ENCODE measurements at regions not wholly inside any gene's neighbourhood (a gene's known extent, or its start where the extent isn't known, plus 50 kb on each side); places are given as distances from the start of the nearest gene placed in this dataset.

DNA sequence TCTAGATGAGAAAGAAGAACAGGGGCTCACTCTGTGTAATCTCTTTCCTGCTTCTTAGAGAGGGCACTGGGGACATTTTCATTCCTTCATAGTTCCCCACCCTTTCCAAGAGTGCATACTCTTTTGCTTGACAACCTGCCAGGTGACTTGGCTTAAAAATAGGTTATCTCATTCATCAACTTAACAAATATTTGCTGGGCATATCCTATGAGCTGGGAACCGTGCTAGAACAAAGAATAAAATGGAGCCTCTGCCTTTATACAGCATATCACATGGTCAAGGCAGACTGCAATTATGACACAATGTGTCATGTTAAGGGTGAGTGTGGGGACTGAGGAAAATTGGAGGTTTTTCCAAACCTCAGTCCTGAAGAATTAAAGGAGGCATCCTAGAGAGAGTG, 209.8 kb upstream of the FOXA2 start:
- no peak overlapping the region for H3K27ac ChIP-seq
- TF ChIP-seq, protein P1, sequence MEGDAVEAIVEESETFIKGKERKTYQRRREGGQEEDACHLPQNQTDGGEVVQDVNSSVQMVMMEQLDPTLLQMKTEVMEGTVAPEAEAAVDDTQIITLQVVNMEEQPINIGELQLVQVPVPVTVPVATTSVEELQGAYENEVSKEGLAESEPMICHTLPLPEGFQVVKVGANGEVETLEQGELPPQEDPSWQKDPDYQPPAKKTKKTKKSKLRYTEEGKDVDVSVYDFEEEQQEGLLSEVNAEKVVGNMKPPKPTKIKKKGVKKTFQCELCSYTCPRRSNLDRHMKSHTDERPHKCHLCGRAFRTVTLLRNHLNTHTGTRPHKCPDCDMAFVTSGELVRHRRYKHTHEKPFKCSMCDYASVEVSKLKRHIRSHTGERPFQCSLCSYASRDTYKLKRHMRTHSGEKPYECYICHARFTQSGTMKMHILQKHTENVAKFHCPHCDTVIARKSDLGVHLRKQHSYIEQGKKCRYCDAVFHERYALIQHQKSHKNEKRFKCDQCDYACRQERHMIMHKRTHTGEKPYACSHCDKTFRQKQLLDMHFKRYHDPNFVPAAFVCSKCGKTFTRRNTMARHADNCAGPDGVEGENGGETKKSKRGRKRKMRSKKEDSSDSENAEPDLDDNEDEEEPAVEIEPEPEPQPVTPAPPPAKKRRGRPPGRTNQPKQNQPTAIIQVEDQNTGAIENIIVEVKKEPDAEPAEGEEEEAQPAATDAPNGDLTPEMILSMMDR (IDR thresholded peaks at IDR 0.05), result no peak
- no peak for TF ChIP-seq ZFX (IDR thresholded peaks at IDR 0.05; ENCODE audit: borderline replicate concordance)

DNA sequence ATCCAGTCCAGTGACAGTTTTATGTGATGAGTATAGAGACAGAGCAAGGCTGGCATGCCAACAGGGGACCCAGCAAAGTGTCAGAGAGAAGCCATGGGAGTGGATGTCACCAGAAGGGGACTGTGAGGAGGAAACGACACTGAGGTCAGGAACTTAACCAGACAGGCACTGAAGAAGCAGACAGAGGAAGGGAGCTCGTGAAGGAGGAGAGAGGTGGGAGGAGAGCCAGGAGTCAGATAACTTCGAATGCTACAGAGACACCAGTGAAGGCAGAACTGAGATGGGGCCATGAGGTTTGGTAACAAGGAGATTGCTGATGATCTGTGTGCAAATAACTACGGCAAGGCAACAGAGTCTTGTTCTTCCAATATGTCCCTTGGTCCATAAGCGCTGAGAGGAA, 211.1 kb upstream of the FOXA2 start:
- H3K27ac ChIP-seq, result no peak overlapping the region
- TF ChIP-seq ZFX (IDR thresholded peaks at IDR 0.05; ENCODE audit: borderline replicate concordance), result no peak
- TF ChIP-seq, protein P1 (IDR thresholded peaks at IDR 0.05), result no peak

DNA sequence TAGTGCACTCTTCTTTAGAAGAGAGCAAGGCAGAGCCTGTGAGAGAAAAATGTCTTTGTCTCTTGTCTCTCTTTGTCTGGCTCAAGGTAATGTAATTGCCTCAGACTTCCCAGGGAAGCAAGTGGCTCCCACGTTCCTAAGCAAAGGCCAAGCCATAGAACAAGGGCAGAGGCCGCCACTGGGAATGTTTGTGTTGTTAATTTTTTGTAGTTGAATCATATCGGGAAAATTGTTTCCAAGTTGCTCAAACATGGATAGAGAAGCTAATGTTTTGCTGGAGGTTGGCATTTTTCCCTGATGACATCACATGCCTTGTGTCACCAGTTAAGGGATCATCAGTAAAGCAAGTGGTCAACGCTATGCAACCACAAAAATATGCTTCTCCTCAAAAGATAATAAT, 211.5 kb upstream of the FOXA2 start:
- TF ChIP-seq, protein P1 (IDR thresholded peaks at IDR 0.05), result no peak
- no peak for TF ChIP-seq ZFX (IDR thresholded peaks at IDR 0.05; ENCODE audit: borderline replicate concordance)
- H3K27ac ChIP-seq, result no peak overlapping the region

DNA sequence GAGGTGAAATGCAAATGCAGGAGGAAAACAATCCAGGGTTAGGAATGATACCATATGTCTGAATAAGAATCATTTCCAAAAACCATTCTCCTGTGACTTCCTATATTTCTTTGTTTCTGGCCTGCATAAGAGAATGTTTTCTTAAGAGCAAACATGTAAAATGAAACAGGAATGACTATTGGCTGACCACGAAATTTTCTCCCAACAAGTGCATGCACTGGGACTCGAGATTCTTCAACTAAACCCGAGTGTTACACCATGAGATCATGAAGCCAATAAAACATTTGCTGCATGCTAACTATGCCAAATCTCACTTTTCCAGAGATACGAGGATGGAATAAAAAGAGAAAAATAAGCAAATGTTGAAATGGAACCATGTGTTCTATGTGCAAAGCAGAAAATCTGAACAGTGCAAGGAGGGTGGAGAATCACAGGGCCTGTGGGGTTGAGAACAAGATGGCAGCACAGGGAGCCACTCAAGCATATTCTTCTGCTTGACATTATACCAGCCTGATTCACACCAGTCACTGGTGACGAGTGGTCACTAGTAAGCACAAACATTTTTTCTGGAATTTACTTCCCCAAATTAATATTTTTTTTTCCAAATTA, 212.2 kb upstream of the FOXA2 start:
- H3K27ac ChIP-seq, result no peak overlapping the region
- TF ChIP-seq, protein P1 (IDR thresholded peaks at IDR 0.05), result no peak
- no peak for TF ChIP-seq ZFX (IDR thresholded peaks at IDR 0.05; ENCODE audit: borderline replicate concordance)

DNA sequence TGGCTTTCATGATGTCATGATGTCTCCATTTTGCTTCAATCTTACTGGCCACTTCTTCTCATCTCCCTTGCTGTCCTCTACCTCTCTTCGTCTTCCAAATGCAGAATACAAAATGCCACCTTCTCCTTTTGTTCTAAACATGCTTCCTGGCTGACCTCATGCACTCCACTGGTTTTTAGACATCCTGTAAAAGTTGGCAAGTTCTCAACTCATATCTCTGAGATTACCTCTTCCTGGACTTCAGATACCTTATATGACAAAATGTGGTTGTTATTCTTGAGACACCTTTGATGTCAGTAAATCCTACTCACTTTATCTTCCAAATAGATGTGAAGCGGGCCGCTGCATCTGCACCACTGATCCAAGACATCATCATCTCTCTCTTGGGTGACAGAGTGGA, 212.7 kb upstream of the FOXA2 start:
- H3K27ac ChIP-seq, result no peak overlapping the region
- TF ChIP-seq, protein P1 (IDR thresholded peaks at IDR 0.05), result no peak
- TF ChIP-seq ZFX (IDR thresholded peaks at IDR 0.05; ENCODE audit: borderline replicate concordance), result no peak

DNA sequence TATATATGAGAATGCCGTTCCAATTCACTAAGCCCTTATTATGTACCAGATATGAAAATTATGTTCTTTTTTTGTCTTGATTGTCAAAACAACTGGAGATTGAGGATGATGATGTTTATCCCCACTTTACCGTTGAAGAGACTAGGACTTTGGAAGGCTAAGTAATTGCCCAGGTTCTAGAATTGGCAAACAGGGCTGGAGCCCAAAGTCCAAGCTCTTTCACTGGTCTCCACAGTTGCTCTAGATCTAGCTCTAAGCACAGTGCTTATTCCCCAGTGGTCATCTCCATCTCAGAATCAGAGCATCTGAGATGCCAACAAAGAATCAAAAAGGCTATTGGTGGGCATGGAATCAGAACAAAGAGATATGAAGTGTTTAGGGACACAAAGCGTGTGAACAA, 215.3 kb upstream of the FOXA2 start:
- TF ChIP-seq, protein P1 (IDR thresholded peaks at IDR 0.05), result no peak
- TF ChIP-seq ZFX (IDR thresholded peaks at IDR 0.05; ENCODE audit: borderline replicate concordance), result no peak
- no peak overlapping the region for H3K27ac ChIP-seq

DNA sequence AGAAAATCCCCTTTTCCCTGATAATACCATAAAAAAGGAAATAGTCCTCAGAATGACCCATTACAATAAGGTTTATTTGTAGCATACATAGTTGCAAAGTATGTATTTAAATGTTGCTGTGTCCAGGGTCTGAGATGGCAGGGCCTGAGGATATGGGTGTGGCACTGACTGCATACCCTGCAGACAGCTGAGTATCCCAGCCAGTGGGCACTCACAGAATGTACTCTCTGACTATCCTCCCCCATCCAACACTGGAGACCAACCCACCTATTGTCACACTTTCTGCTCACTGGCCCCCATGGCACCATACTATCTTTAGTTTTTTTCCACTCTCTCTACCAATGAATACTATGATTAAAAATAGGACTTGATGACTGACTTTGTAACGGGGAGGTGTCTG, 215.8 kb upstream of the FOXA2 start:
- no peak overlapping the region for H3K27ac ChIP-seq
- TF ChIP-seq, protein P1 (IDR thresholded peaks at IDR 0.05), result no peak
- TF ChIP-seq ZFX (IDR thresholded peaks at IDR 0.05; ENCODE audit: borderline replicate concordance), result no peak
